HCT116 (cell line): ENCODE measurements at regions not wholly inside any gene's neighbourhood (a gene's known extent, or its start where the extent isn't known, plus 50 kb on each side); places are given as distances from the start of the nearest gene placed in this dataset.

Experiments
- ATAC-seq: fragments of 200-7000 bp; cut with Tn5 transposase; 2 replicates; pipeline ENCODE4 v1.9.1; 2020; ENCODE audit warnings: mild to moderate bottlenecking, moderate library complexity
- BruUV-seq: library from RNA; stranded (reverse); fragments of 400-500 nt; replicated peaks from 2 replicates; lab custom pipeline; 2021; lab: Mats Ljungman, UMichigan
- CTCF ChIA-PET: fragments of 300-600 bp; sonication (Branson Sonifier 250); formaldehyde crosslinking; loops from one replicate; lab custom pipeline; 2021; ENCODE audit warnings: antibody characterized with exemption; lab: Charles Lee
- POLR2A ChIA-PET: fragments of 300-600, 350-600 bp; sonication (Branson Sonifier 250); formaldehyde crosslinking; loops from one replicate; lab custom pipeline; 2021; ENCODE audit warnings: antibody characterized with exemption; lab: Charles Lee
- RAD21 ChIA-PET, 2 experiments: fragments of 300-600 bp; sonication (Branson Sonifier 250); formaldehyde crosslinking; loops; one replicate each; lab custom pipeline; 2023; ENCODE audit warnings: low total read pairs in 2 of 2; ENCODE audit not compliant: uncharacterized antibody in 2 of 2, unreplicated experiment in 2 of 2, low non-redundant PET in 1 of 2; lab: Charles Lee
- DNase-seq: peaks from one replicate; pipeline ENCODE4 v3.0.0-alpha.2; 2010; ENCODE audit warnings: low read depth, low spot score
- H2AFZ ChIP-seq: fragments of 200-600 bp; shearing (Covaris generic), sonication (generic); 2 replicates; pipeline ENCODE4 v1.6.1; 2017; ENCODE audit warnings: low read depth, mixed run types, mixed read lengths, antibody characterized with exemption, low read length; ENCODE audit not compliant: poor library complexity, severe bottlenecking
- H3K27ac ChIP-seq: 2 replicates; pipeline ENCODE4 v1.5.1; 2012; ENCODE audit warnings: low read depth, low read length
- H3K27me3 ChIP-seq: fragments of 200-600 bp; sonication (generic); 2 replicates; pipeline ENCODE4 v1.6.1; 2016; ENCODE audit warnings: mixed run types, low read length, mixed read lengths; ENCODE audit not compliant: insufficient read depth
- H3K36me3 ChIP-seq, 2 experiments: fragments of 200-500 bp in 1 of 2; fragments of 200-600 bp in 1 of 2; sonication (Bioruptor generic) in 1 of 2; sonication (generic) in 1 of 2; 2 replicates each; pipeline versions ENCODE4 v1.5.1 to v1.6.1; 2014 to 2016; ENCODE audit warnings: low read length in 2 of 2, inconsistent platforms in 1 of 2, mixed read lengths in 1 of 2, mixed run types in 1 of 2; ENCODE audit not compliant: insufficient read depth in 2 of 2, control insufficient read depth in 1 of 2
- H3K4me1 ChIP-seq, 2 experiments: fragments of 200-600 bp in 1 of 2; sonication (generic) in 1 of 2; 2 replicates each; pipeline versions ENCODE4 v1.5.1 to v1.6.1; 2012 to 2017; ENCODE audit warnings: low read length in 2 of 2, inconsistent platforms in 1 of 2, mild to moderate bottlenecking in 1 of 2, mixed read lengths in 1 of 2, mixed run types in 1 of 2, moderate library complexity in 1 of 2; ENCODE audit not compliant: insufficient read depth in 2 of 2, control insufficient read depth in 1 of 2
- H3K4me2 ChIP-seq: fragments of 200-600 bp; sonication (generic); 2 replicates; pipeline ENCODE4 v1.6.1; 2017; ENCODE audit warnings: mixed run types, low read length, mixed read lengths
- H3K4me3 ChIP-seq, 2 experiments: fragments of 200-600 bp in 1 of 2; sonication (generic) in 1 of 2; replicated peaks in 1 of 2; 2 replicates each; pipeline ENCODE4 v1.5.1; 2011 to 2016; ENCODE audit warnings: low read length in 2 of 2, control low read depth in 1 of 2, low read depth in 1 of 2, mild to moderate bottlenecking in 1 of 2, mixed read lengths in 1 of 2, mixed run types in 1 of 2
- H3K79me2 ChIP-seq: fragments of 200-600 bp; sonication (generic); 2 replicates; pipeline ENCODE4 v1.6.1; 2017; ENCODE audit warnings: mild to moderate bottlenecking, mixed run types, low read length, moderate library complexity, mixed read lengths; ENCODE audit not compliant: insufficient read depth
- H3K9ac ChIP-seq: fragments of 200-600 bp; sonication (generic); 2 replicates; pipeline ENCODE4 v1.6.1; 2016; ENCODE audit warnings: low read length, mixed read lengths
- H3K9me2 ChIP-seq: fragments of 200-600 bp; sonication (generic), shearing (Covaris generic); 2 replicates; pipeline ENCODE4 v1.6.1; 2017; ENCODE audit warnings: mixed run types, mild to moderate bottlenecking, moderate library complexity; ENCODE audit not compliant: insufficient read depth
- H3K9me3 ChIP-seq, 2 experiments: fragments of 200-500 bp in 1 of 2; fragments of 200-600 bp in 1 of 2; sonication (Bioruptor generic) in 1 of 2; sonication (generic) in 1 of 2; 2 replicates each; pipeline ENCODE4 v1.6.1; 2014 to 2017; ENCODE audit warnings: low read length in 2 of 2, mixed read lengths in 2 of 2, inconsistent platforms in 1 of 2, low read depth in 1 of 2, mild to moderate bottlenecking in 1 of 2, mixed run types in 1 of 2, moderate library complexity in 1 of 2; ENCODE audit not compliant: control insufficient read depth in 1 of 2, insufficient read depth in 1 of 2
- H4K20me1 ChIP-seq: fragments of 200-600 bp; sonication (generic), shearing (Covaris generic); 2 replicates; pipeline ENCODE4 v1.6.1; 2017; ENCODE audit warnings: mixed run types, mild to moderate bottlenecking, moderate library complexity; ENCODE audit not compliant: insufficient read depth
- CEBPB ChIP-seq: IDR thresholded peaks from 2 replicates; pipeline ENCODE4 v1.6.1; 2012; ENCODE audit warnings: low read depth
- CTCF ChIP-seq, 3 experiments: fragments of 200-600 bp in 1 of 3; sonication (generic) in 1 of 3; IDR thresholded peaks in 2 of 3; conservative IDR thresholded peaks in 1 of 3; 2 replicates each; pipeline ENCODE4 v1.5.1; 2012 to 2017; ENCODE audit warnings: low read depth in 2 of 3, low read length in 2 of 3, antibody characterized with exemption in 1 of 3, borderline replicate concordance in 1 of 3, control low read depth in 1 of 3, mild to moderate bottlenecking in 1 of 3, mixed read lengths in 1 of 3, mixed run types in 1 of 3, moderate library complexity in 1 of 3; ENCODE audit not compliant: insufficient read depth in 1 of 3
- EZH2phosphoT487 ChIP-seq: fragments of 200-600 bp; IDR thresholded peaks from 2 replicates; pipeline ENCODE4 v1.6.1; 2018; ENCODE audit warnings: antibody characterized with exemption, borderline replicate concordance
- FOSL1 ChIP-seq: IDR thresholded peaks from 2 replicates; pipeline ENCODE4 v1.6.1; 2012; ENCODE audit warnings: low read depth
- RAD21 ChIP-seq: IDR thresholded peaks from 2 replicates; pipeline ENCODE4 v1.6.1; 2012; ENCODE audit warnings: low read depth, mild to moderate bottlenecking
- SIN3A ChIP-seq: IDR thresholded peaks from 2 replicates; pipeline ENCODE4 v1.6.1; 2012; ENCODE audit warnings: low read depth
- ZNF274 ChIP-seq: fragments of 200-500 bp; sonication (Bioruptor generic); IDR thresholded peaks from 2 replicates; pipeline ENCODE4 v1.6.1; 2014; ENCODE audit warnings: mild to moderate bottlenecking, low read depth, low read length, inconsistent platforms
- intact Hi-C: fragments of 100-400 bp; cut with micrococcal nuclease; formaldehyde crosslinking; loops from 2 replicates; pipeline ENCODE4 v1.10.0; 2022

- peak overlapping the region; percentile 50 for H2AFZ ChIP-seq
- ATAC-seq (no peak), DNase-seq (no peak)
- H3K9me3 ChIP-seq, result no peaks in the 10 kb centered on the region
- no peaks in the 10 kb centered on the region for H3K36me3 ChIP-seq
- ChIA-PET RAD21 (no interaction called here), CTCF (interaction anchor here (1.3 kb wide), 1 partner anchor 83 kb away, joined by 3 read pairs; no protein-coding TSS in a partner anchor), POLR2A (no interaction called here)
- H3K27me3 ChIP-seq, result no peaks in the 10 kb centered on the region
- H3K4me3 ChIP-seq, result no peak overlapping the region
- no peak overlapping the region for H3K9ac ChIP-seq
- H3K4me1 ChIP-seq, result peaks cover 0 to 8% of the 10 kb centered on the region in 2 experiments; a peak in 1 of 4 replicates
- no TSS peak for BruUV-seq
- no peaks in the 10 kb centered on the region for H4K20me1 ChIP-seq
- no peaks in the 10 kb centered on the region for H3K9me2 ChIP-seq
- TF ChIP-seq CTCF (IDR thresholded peaks at IDR 0.05 in 2 of 3, conservative IDR thresholded peaks at IDR 0.05 in 1 of 3; ENCODE audit: borderline replicate concordance in 1 of 3, insufficient read depth in 1 of 3, low read depth in 2 of 3, low read length in 2 of 3), result peak in 1 of 3 experiments; percentile 32; a peak in 1 of 6 replicates
- no peak for TF ChIP-seq ZNF274
- no peak for TF ChIP-seq CEBPB
- no peak overlapping the region for H3K4me2 ChIP-seq
- intact Hi-C loops, result loop anchor here (10.0 kb wide), 1 partner anchor 598 kb away; no protein-coding TSS in a partner anchor
- H3K79me2 ChIP-seq, result no peaks in the 10 kb centered on the region
- no peak overlapping the region for H3K27ac ChIP-seq
These were observed 60.4 kb upstream of the SLITRK3 start for GRCh38 chr3:165256554-165257065.

- BruUV-seq, result no TSS peak
- peak; percentile 84 for ATAC-seq
- no peak overlapping the region for H3K4me3 ChIP-seq
- CTCF ChIA-PET, result interaction anchor here (0.6 to 1.3 kb wide), 10 partner anchors 10 to 1778 kb away, joined by 3 to 7 read pairs (median 4); no protein-coding TSS in a partner anchor
- H3K27me3 ChIP-seq, result no peaks in the 10 kb centered on the region
- H3K4me1 ChIP-seq, result peaks cover 0 to 6% of the 10 kb centered on the region in 2 experiments; a peak in 1 of 4 replicates
- intact Hi-C loops, result loop anchor here (2.0 to 10.0 kb wide), 3 partner anchors 600 to 1778 kb away; no protein-coding TSS in a partner anchor
- H3K36me3 ChIP-seq, result no peaks in the 10 kb centered on the region
- H2AFZ ChIP-seq, result peak overlapping the region; percentile 69
- no peak overlapping the region for H3K9ac ChIP-seq
- POLR2A ChIA-PET, result no interaction called here
- H3K9me2 ChIP-seq, result no peaks in the 10 kb centered on the region
- H3K79me2 ChIP-seq, result no peaks in the 10 kb centered on the region
- RAD21 ChIA-PET, result no interaction called here
- no peaks in the 10 kb centered on the region for H3K9me3 ChIP-seq
- H4K20me1 ChIP-seq, result no peaks in the 10 kb centered on the region
- H3K27ac ChIP-seq, result no peak overlapping the region
- peak; percentile 39 for DNase-seq
- TF ChIP-seq RAD21 (peak; percentile 76), SIN3A (no peak), FOSL1 (no peak), CTCF (IDR thresholded peaks at IDR 0.05 in 2 of 3, conservative IDR thresholded peaks at IDR 0.05 in 1 of 3; ENCODE audit: borderline replicate concordance in 1 of 3, insufficient read depth in 1 of 3, low read depth in 2 of 3, low read length in 2 of 3) (peak; percentile 33 to 58 (median 35); a peak in 4 of 6 replicates), EZH2phosphoT487 (no peak)
- no peak overlapping the region for H3K4me2 ChIP-seq
These were observed 58.6 kb upstream of the SLITRK3 start for GRCh38 chr3:165254812-165255211.
